ENCODE measurements at regions not wholly inside any gene's neighbourhood (a gene's known extent, or its start where the extent isn't known, plus 50 kb on each side); places are given as distances from the start of the nearest gene placed in this dataset.

DNA sequence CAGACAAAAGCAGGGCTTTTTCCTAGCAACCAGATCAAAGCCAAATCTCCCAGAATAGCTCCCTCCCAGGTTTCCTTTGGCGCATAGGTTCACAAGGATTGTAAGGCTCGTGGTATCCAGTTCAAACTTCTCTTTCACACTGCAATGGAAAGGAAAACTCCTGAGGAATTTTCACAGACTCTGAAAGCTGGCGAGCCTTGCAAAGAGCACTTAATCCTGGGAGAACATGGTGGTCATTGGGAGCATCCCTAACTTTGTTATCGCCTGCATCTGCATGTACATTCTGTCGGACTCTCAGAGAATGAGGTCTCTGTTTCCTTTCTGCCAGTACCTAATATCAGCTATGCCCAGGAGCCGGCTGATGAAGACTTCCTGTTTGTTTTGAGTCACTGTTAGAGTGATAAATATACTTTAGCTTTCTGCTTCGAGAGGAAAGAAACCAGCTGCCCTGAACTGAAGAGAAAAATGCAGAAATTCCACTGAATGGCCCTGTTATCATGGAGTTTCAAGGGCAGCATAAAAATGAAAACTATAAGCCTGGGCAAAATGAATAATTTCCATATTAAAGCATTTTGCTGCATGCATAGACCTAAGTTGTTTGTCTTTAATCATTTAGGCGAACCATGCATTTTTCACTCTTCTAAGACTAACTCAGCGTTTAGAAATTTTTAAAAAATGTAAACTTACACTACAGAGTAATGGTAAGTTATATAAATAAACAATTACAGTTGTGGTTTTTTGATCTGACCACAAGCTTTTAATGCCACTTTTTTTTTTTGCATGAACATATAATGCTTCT is 76.4 kb upstream of the ZEB2 start:
- DNase-seq = peak; percentile 42

GRCh38 chr2:144595686-144596072 is 75.8 kb upstream of the ZEB2 start:
- DNase-seq = no peak

- no peak for DNase-seq
These were observed 75.4 kb upstream of the ZEB2 start for GRCh38 chr2:144595279-144595678.

GRCh38 chr2:144593803-144594202 is 73.9 kb upstream of the ZEB2 start:
- no peak for DNase-seq

- DNase-seq = no peak
These were observed 72.8 kb upstream of the ZEB2 start for GRCh38 chr2:144592500-144593256.

GRCh38 chr2:144587306-144587705 is 67.4 kb upstream of the ZEB2 start:
- DNase-seq = no peak

GRCh38 chr2:144586476-144586875 is 66.6 kb upstream of the ZEB2 start:
- DNase-seq = no peak

GRCh38 chr2:144583741-144584453 is 64.0 kb upstream of the ZEB2 start:
- DNase-seq = peak; percentile 86

DNA sequence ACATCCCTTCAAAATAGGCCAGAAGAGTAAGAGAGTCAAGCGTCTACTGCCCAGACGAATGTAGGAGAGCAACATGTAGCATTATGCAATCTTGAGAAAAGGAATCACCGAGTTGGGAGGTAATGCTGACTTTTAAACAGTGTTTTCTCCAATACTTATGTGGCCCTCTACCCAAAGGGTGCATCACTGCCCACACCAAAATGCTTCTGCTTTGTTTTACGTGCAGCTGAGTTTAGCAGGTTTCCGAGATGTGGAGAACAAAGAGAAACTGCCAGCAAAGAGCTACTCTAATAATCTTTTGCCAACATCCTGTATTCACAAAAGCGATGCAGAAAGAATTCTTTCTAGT is 63.4 kb upstream of the ZEB2 start:
- DNase-seq = no peak

DNA sequence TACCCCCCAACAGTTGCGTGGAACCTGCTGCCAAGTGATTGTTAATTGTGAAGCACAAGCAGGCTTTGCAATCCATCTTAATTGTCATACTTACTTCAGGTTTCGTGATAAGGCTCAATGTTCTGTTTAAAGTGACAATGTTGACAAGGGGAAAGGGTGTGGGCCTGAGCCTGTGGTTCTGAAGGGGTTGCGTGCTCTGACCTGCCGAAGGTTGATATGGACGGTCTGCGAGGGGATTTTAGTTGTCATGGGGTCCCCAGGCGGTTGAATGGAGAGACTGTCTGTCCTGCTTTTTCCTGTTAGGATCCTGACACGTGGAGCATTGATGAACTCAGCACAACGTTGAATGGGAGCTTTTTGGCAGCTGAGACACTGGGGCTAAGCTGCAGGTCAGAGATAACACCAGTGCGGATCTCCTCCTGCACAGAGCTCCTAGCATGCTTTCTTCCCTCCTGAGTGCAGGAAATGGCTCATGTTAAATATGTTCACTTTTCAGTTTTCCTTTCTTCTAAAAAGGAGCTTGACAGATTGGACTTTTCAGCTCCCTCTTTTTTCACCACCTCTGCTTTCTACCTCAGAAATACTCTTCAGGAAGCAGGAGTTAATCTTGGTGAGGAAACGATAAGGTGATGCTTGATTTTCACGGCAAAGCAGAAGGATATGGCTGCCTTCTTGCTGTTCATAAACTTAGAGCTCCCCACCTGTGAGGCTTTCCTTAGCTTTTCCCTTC is 62.9 kb upstream of the ZEB2 start:
- no peak for DNase-seq

- DNase-seq = no peak
These were observed 60.7 kb upstream of the ZEB2 start for GRCh38 chr2:144580521-144581161.

DNA sequence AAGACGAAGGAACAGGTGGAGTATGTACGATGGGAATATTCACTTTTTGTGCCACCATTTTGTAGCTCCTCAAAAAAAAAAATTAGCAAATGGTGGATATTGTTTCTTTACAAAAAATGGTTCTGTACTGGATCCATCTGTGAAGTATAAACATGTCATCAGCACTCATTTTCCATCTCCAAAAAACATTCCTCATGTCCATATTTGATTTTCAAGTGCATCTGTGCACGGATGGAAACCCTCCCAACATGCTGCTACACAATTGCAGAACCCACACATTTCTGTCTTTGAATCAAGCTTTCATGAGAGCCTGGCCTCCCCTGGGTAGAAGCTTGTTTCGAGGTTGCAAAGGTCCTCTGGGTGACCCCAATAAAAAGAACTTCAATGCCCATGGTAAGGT is 59.6 kb upstream of the ZEB2 start:
- no peak for DNase-seq

DNA sequence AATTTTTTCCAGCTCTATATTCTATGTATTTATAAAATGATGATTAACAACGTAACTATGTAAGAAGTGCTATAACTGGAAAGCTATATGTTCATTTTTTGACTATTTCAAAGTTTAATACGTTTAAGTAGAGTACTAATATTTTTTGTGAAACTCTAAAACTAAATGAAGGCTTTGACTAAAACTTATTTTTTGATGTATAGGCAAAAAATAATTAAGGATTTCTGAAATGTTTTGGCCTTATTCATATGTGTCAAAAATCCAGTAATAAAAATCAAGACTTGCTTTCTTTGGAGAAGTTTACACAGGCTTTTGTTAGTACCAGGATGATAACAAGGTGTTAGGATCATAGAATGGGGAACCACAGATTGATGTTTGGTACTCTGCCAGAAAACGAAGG is 58.2 kb upstream of the ZEB2 start:
- DNase-seq = no peak

GRCh38 chr2:144572977-144573376 is 53.1 kb upstream of the ZEB2 start:
- DNase-seq = no peak

- no peak for DNase-seq
These were observed 51.9 kb upstream of the ZEB2 start for GRCh38 chr2:144571770-144572169.

DNA sequence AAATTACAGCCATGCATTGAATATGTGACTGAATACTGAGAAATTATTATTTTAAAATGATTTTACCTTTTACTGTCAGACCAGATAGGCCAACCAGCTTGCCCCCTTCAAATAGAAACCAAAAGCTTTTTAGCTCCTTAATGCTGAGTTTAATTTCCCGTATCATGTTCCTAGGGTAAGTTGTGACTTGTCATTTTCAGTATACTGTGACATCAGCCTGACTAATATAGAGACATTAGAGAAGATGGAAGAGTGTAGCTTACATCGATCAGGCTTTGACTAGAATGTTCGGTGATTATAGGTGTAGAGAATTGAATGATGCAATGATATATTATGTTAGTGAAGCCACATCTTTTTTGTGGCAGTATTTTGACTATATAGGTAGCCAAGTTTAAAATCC is 50.6 kb upstream of the ZEB2 start:
- no peak for DNase-seq

Data from fibroblast of skin of right biceps (primary cell).